ENCODE measurements at regions not wholly inside any gene's neighbourhood (a gene's known extent, or its start where the extent isn't known, plus 50 kb on each side); places are given as distances from the start of the nearest gene placed in this dataset.

GRCh38 chr13:73388586-73388985, 329.8 kb downstream of the KLF5 start:
- no peak for DNase-seq (ENCODE audit: low read depth in 2 of 3, low spot score in 2 of 3)

GRCh38 chr13:73387318-73387717, 328.5 kb downstream of the KLF5 start:
- no peak for DNase-seq (ENCODE audit: low read depth in 2 of 3, low spot score in 2 of 3)

GRCh38 chr13:73385848-73386247, 327.0 kb downstream of the KLF5 start:
- DNase-seq (ENCODE audit: low read depth in 2 of 3, low spot score in 2 of 3) = no peak

- no peak for DNase-seq (ENCODE audit: low read depth in 2 of 3, low spot score in 2 of 3)
These were observed 314.1 kb downstream of the KLF5 start for GRCh38 chr13:73372666-73373627.

GRCh38 chr13:73370066-73370465, 311.3 kb downstream of the KLF5 start:
- no peak for DNase-seq (ENCODE audit: low read depth in 2 of 3, low spot score in 2 of 3)

- DNase-seq (ENCODE audit: low read depth in 2 of 3, low spot score in 2 of 3) = no peak
These were observed 310.3 kb downstream of the KLF5 start for GRCh38 chr13:73369095-73369494.

GRCh38 chr13:73368608-73369007, 309.8 kb downstream of the KLF5 start:
- no peak for DNase-seq (ENCODE audit: low read depth in 2 of 3, low spot score in 2 of 3)

GRCh38 chr13:73367886-73368285, 309.1 kb downstream of the KLF5 start:
- DNase-seq (ENCODE audit: low read depth in 2 of 3, low spot score in 2 of 3) = no peak

- DNase-seq (ENCODE audit: low read depth in 2 of 3, low spot score in 2 of 3) = no peak
These were observed 307.4 kb downstream of the KLF5 start for GRCh38 chr13:73366241-73366640.

GRCh38 chr13:73365681-73366080, 306.9 kb downstream of the KLF5 start:
- DNase-seq (ENCODE audit: low read depth in 2 of 3, low spot score in 2 of 3) = no peak

- DNase-seq (ENCODE audit: low read depth in 2 of 3, low spot score in 2 of 3) = no peak
These were observed 306.4 kb downstream of the KLF5 start for GRCh38 chr13:73365252-73365651.

GRCh38 chr13:73364736-73365135, 305.9 kb downstream of the KLF5 start:
- DNase-seq (ENCODE audit: low read depth in 2 of 3, low spot score in 2 of 3) = no peak

- peak in 1 of 3 donors; percentile 46 for DNase-seq (ENCODE audit: low read depth in 2 of 3, low spot score in 2 of 3)
These were observed 299.8 kb downstream of the KLF5 start for GRCh38 chr13:73358606-73359095.

GRCh38 chr13:73355134-73355533, 296.3 kb downstream of the KLF5 start:
- no peak for DNase-seq (ENCODE audit: low read depth in 2 of 3, low spot score in 2 of 3)

- no peak for DNase-seq (ENCODE audit: low read depth in 2 of 3, low spot score in 2 of 3)
These were observed 292.9 kb downstream of the KLF5 start for GRCh38 chr13:73351730-73352129.

GRCh38 chr13:73341748-73342147, 282.9 kb downstream of the KLF5 start:
- no peak for DNase-seq (ENCODE audit: low read depth in 2 of 3, low spot score in 2 of 3)

GRCh38 chr13:73340069-73340468, 281.3 kb downstream of the KLF5 start:
- DNase-seq (ENCODE audit: low read depth in 2 of 3, low spot score in 2 of 3) = no peak

- DNase-seq (ENCODE audit: low read depth in 2 of 3, low spot score in 2 of 3) = no peak
These were observed 280.3 kb downstream of the KLF5 start for GRCh38 chr13:73339086-73339485.

- DNase-seq (ENCODE audit: low read depth in 2 of 3, low spot score in 2 of 3) = no peak
These were observed 279.6 kb downstream of the KLF5 start for GRCh38 chr13:73338389-73338788.

GRCh38 chr13:73337532-73337931, 278.7 kb downstream of the KLF5 start:
- no peak for DNase-seq (ENCODE audit: low read depth in 2 of 3, low spot score in 2 of 3)

- DNase-seq (ENCODE audit: low read depth in 2 of 3, low spot score in 2 of 3) = no peak
These were observed 278.0 kb downstream of the KLF5 start for GRCh38 chr13:73336773-73337172.

- no peak for DNase-seq (ENCODE audit: low read depth in 2 of 3, low spot score in 2 of 3)
These were observed 277.1 kb downstream of the KLF5 start for GRCh38 chr13:73335944-73336343.
